Right cardiac atrium (tissue), 5 donors: ENCODE measurements at regions not wholly inside any gene's neighbourhood (a gene's known extent, or its start where the extent isn't known, plus 50 kb on each side); places are given as distances from the start of the nearest gene placed in this dataset.
A peak's percentile ranks its signal among the peaks of the same experiment; 100 is the strongest.

Experiments used
- ATAC-seq, 2 donors: fragments of 200-7000 bp; cut with Tn5 transposase; one replicate each; pipeline versions ENCODE4 v1.8.0 to v1.9.1; 2020; ENCODE audit warnings: moderate library complexity in 2 of 2, mild to moderate bottlenecking in 1 of 2
- DNase-seq, 3 donors: peaks; one replicate each; pipeline ENCODE4 v3.0.0-alpha.2; 2020
- H3K27ac ChIP-seq: one replicate; pipeline ENCODE4 v1.5.1; 2013; ENCODE audit warnings: mild to moderate bottlenecking, low read length, control low read depth, moderate library complexity
- H3K27me3 ChIP-seq: one replicate; pipeline ENCODE4 v1.6.1; 2013; ENCODE audit not compliant: control insufficient read depth, insufficient read depth
- H3K4me1 ChIP-seq: one replicate; pipeline ENCODE4 v1.6.1; 2013; ENCODE audit warnings: low read length; ENCODE audit not compliant: control insufficient read depth, insufficient read depth
- H3K4me3 ChIP-seq: one replicate; pipeline ENCODE4 v1.5.1; 2013; ENCODE audit warnings: low read length, control low read depth
- H3K9me3 ChIP-seq: one replicate; pipeline ENCODE4 v1.6.1; 2013; ENCODE audit warnings: low read length; ENCODE audit not compliant: control insufficient read depth
- WGBS: extraction: QIAGEN DNeasy Blood & Tissue Kit; methylation state at CpG from one replicate; pipeline ENCODE4 v1.1.7; 2013; 5-methylcytosine and 5-hydroxymethylcytosine counted together
- intact Hi-C, 4 donors: fragments of 100-400 bp; cut with DNase I; formaldehyde crosslinking; loops; one replicate each; pipeline versions ENCODE4 v1.11.0 to v1.14.0; 2022 to 2023
- donor health status: healthy with polysubstance abuse.
- donor health status: DM: no; HTN: yes; CAD: no.
- donor health status: DM: no; HTN: no; CAD: no.
- donor health status: DM: no; HTN: yes; CAD: no; lungs with severe emphysema.
- donor health status: DM: yes; HTN: yes; CAD: no.

DNA sequence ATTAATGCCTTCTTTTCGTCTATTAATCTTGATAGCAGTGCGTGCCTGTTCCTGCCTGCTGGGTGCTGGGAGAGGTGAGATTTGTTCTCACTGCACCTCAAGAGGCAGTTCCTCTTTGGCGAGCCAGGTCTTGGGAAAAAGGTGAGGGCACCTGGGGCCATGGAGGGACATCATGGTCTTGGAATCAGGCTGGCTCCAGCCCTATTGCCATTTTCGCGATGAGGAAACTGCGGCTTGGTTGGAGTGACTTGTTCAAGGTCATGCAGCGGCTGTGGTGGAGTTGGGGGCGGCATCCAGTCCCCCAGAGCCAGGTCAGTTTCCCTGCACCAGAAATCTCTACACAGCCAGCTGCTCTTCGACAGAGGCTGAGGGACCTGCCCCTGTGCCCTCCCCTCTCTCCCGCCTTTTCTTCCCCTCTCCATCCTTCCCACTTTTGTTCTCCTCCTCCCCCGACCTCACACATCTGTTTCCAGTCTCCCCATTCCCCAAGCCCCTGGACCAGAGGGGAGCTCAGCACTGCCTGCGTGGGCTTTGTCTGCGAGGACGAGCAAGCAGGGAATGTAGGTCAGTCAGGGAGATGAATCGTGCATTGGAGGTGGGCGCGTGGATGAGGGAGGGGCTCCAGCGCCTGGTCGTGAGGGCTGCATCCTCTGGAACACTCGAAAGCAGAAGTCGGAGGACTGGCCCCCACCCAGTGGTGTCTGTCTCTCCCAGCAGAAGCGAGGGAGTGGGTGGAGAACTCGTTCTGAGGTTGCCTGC lies 135.1 kb downstream of the ACTL8 start:
- WGBS = 49% methylated on average over 23 of the region's 23 CpGs
- DNase-seq (no peak), ATAC-seq (no peak)
- H3K27ac ChIP-seq = no peak overlapping the region
- H3K9me3 ChIP-seq = no peaks in the 10 kb centered on the region
- no peaks in the 10 kb centered on the region for H3K4me1 ChIP-seq
- intact Hi-C loops = no loop called here
- H3K27me3 ChIP-seq = no peaks in the 10 kb centered on the region
- no peak overlapping the region for H3K4me3 ChIP-seq

DNA sequence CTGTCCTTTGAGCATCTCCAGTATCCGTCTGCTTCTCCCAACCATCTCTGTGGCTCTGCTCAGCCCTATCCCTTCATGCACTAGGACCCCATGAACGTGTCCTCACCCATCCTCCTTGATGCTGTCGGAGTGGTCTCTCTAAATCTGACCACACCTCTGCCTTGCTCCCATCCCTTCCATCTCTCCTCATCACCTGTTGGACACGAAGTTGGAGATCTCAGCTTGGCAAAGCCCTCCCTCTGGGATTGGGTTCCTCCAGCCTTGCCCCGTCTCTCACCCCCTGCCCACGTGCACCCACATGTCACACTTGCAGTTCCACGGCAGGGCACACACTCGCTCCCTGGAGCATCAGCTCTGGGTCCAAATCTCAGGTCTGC lies 135.7 kb downstream of the ACTL8 start:
- H3K9me3 ChIP-seq = no peaks in the 10 kb centered on the region
- intact Hi-C loops = no loop called here
- peak overlapping the region; percentile 9 for H3K27ac ChIP-seq
- DNase-seq (no peak), ATAC-seq (no peak)
- H3K27me3 ChIP-seq = no peaks in the 10 kb centered on the region
- H3K4me1 ChIP-seq = no peaks in the 10 kb centered on the region
- no peak overlapping the region for H3K4me3 ChIP-seq
- WGBS = 55% methylated on average over 8 of the region's 8 CpGs

DNA sequence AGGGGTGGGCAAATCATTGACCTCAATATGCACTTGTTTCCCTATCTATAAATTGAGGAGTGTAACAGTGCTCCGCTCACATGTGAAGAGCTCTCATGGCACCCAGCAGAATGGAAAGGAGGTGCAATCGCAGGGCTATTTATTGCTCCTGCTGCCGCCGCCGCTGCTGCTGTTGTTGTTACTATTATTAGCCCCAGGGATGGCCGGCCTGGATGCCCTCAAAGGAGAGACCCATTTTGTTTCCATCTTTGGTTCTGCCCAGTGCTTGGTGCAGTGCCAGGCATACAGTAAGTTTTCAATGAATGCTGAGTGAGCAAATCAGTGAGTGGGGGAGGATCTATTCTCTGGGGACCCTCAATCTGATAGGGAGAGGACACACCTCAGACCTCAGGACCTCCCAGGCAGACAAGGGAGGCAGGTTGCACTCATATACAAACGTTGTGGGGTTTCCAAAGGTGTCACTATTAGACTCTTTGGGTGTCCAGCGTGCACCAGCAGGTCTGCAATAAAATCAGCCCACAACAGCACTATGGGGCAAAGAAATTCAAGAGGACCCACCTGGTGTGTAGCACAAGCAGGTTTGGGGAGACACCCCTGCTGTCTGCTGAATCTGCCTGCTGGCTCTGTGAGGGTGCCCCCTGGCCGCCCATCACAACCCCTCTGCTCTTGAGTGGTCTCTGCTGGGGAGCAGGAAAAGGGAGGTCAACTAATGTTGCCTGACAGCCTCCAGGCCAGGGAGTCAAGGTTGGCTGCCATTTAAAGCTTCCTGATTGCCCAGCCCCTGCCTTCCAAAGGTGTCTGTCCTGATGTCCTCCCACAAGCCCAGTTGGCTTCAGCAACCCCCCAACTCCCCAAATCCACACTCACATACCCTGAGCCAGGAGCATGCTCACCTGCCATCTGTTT lies 136.3 kb downstream of the ACTL8 start:
- WGBS = 56% methylated on average over 9 of the region's 9 CpGs
- Histone ChIP-seq H3K9me3 (no peaks in the 10 kb centered on the region), H3K4me1 (no peaks in the 10 kb centered on the region), H3K27me3 (no peaks in the 10 kb centered on the region), H3K27ac (peak overlapping the region; percentile 70), H3K4me3 (no peak overlapping the region)
- DNase-seq (peak; percentile 51 to 83 (median 81)), ATAC-seq (peak; percentile 62 to 65)
- intact Hi-C loops = no loop called here

- no peak overlapping the region for H3K4me3 ChIP-seq
- 57% methylated on average over 8 of the region's 8 CpGs for WGBS
- H3K27me3 ChIP-seq = no peaks in the 10 kb centered on the region
- H3K4me1 ChIP-seq = no peaks in the 10 kb centered on the region
- ATAC-seq (peak; percentile 71 to 76), DNase-seq (peak; percentile 37 to 81 (median 78))
- peak overlapping the region; percentile 70 for H3K27ac ChIP-seq
- intact Hi-C loops = no loop called here
- no peaks in the 10 kb centered on the region for H3K9me3 ChIP-seq
Observed at GRCh38 chr1:17892225-17892624, 137.1 kb downstream of the ACTL8 start.

GRCh38 chr1:17892851-17893250 lies 137.7 kb downstream of the ACTL8 start:
- no peaks in the 10 kb centered on the region for H3K9me3 ChIP-seq
- H3K27me3 ChIP-seq = no peaks in the 10 kb centered on the region
- 28% methylated on average over 7 of the region's 7 CpGs for WGBS
- H3K27ac ChIP-seq = peak overlapping the region; percentile 39
- H3K4me3 ChIP-seq = no peak overlapping the region
- no peak for ATAC-seq
- H3K4me1 ChIP-seq = no peaks in the 10 kb centered on the region
- no peak for DNase-seq
- intact Hi-C loops = no loop called here

DNA sequence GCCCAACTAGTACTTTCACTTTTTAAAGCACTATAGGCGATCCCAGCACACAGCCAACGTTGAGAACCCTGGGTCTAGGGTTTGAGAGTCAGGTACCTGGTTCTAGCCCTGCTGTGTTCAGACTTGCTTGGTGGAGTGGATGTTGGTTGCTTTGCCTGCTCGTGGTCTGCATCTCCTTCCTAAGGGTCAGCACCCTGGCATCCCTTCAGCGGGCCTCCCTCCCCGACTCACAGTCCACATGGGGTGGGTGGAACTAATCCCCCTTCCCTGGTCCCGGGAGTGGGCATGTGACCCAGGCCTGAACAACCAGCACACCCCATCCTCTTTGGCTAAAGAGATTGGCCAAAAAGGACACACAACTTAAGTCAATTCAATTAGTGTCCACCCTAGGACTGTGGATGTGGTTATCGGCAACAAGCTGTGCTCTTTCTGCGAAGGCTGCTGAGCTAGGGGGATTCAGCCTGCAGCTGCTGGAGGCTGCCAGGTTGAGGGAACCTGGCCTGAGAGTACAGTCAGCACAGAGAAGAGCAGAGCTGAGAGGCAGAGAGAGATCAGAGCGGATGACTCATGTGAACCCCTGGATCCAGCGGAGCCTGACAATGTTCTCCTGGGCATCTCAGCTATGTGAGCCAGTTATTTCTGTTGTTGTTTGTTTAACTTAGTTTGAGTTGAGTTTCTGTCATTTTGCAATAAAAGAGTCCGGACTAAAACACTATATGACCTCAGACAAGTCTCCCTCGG lies 138.9 kb downstream of the ACTL8 start:
- H3K4me3 ChIP-seq = no peak overlapping the region
- intact Hi-C loops = no loop called here
- H3K9me3 ChIP-seq = no peaks in the 10 kb centered on the region
- no peaks in the 10 kb centered on the region for H3K4me1 ChIP-seq
- no peaks in the 10 kb centered on the region for H3K27me3 ChIP-seq
- no peak for DNase-seq
- 68% methylated on average over 12 of the region's 12 CpGs for WGBS
- no peak for ATAC-seq
- no peak overlapping the region for H3K27ac ChIP-seq

- no peak for ATAC-seq
- no peaks in the 10 kb centered on the region for H3K27me3 ChIP-seq
- no peak for DNase-seq
- intact Hi-C loops = no loop called here
- H3K4me3 ChIP-seq = no peak overlapping the region
- no peaks in the 10 kb centered on the region for H3K9me3 ChIP-seq
- WGBS = 47% methylated on average over 4 of the region's 4 CpGs
- H3K27ac ChIP-seq = no peak overlapping the region
- no peaks in the 10 kb centered on the region for H3K4me1 ChIP-seq
Observed at GRCh38 chr1:17895401-17895800, 140.3 kb downstream of the ACTL8 start.

- H3K4me1 ChIP-seq = no peaks in the 10 kb centered on the region
- WGBS = 75% methylated on average over 8 of the region's 8 CpGs
- ATAC-seq (no peak), DNase-seq (no peak)
- no peaks in the 10 kb centered on the region for H3K27me3 ChIP-seq
- H3K9me3 ChIP-seq = no peaks in the 10 kb centered on the region
- H3K4me3 ChIP-seq = no peak overlapping the region
- intact Hi-C loops = no loop called here
- no peak overlapping the region for H3K27ac ChIP-seq
Observed at GRCh38 chr1:17895986-17896385, 140.9 kb downstream of the ACTL8 start.

DNA sequence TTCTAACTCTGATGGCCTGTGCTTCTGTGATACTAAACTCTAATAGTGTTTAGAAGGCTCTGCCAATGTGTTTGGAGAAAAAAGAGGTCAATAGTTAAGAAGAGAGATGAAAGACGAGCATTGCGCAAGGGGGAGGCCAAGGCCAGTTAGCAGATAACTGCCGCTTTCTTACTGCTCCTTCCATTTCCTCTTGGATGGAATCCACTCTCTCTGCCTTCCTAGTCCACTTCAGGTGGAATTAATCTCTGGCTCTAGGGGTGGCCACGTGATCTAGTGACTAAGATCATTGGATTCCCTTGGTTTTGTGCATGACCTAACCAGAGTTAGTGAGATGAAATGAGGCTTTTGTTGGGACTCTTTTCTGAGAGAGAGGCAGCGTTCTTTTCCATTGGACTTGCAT lies 148.3 kb downstream of the ACTL8 start:
- intact Hi-C loops = loop anchor here in 1 of 4 donors (10.0 kb wide), 1 partner anchor 239 kb away; no protein-coding TSS in a partner anchor
- Histone ChIP-seq H3K4me3 (no peak overlapping the region), H3K27me3 (no peaks in the 10 kb centered on the region), H3K27ac (no peak overlapping the region), H3K4me1 (no peaks in the 10 kb centered on the region), H3K9me3 (peaks cover 4% of the 10 kb centered on the region)
- 66% methylated on average over 5 of the region's 5 CpGs for WGBS
- ATAC-seq = no peak
- DNase-seq = no peak

- ATAC-seq (no peak), DNase-seq (no peak)
- H3K9me3 ChIP-seq = peaks cover 4% of the 10 kb centered on the region
- no peaks in the 10 kb centered on the region for H3K27me3 ChIP-seq
- no peaks in the 10 kb centered on the region for H3K4me1 ChIP-seq
- intact Hi-C loops = loop anchor here in 1 of 4 donors (10.0 kb wide), 1 partner anchor 239 kb away; no protein-coding TSS in a partner anchor
- no peak overlapping the region for H3K4me3 ChIP-seq
- WGBS = 30% methylated on average over 5 of the region's 5 CpGs
- no peak overlapping the region for H3K27ac ChIP-seq
Observed at GRCh38 chr1:17904290-17904689, 149.2 kb downstream of the ACTL8 start.
